ENCODE measurements at regions not wholly inside any gene's neighbourhood (a gene's known extent, or its start where the extent isn't known, plus 50 kb on each side); places are given as distances from the start of the nearest gene placed in this dataset.

- TF ChIP-seq CTCF (IDR thresholded peaks at IDR 0.05) (no peak), POLR2AphosphoS5 (IDR thresholded peaks at IDR 0.05; ENCODE audit: insufficient read depth in 1 of 2, low read depth in 1 of 2) (no peak), POLR2A (IDR thresholded peaks at IDR 0.05) (no peak)
Observed at GRCh38 chr1:87170931-87171598, 157.6 kb upstream of the LMO4 start.
